ENCODE measurements at regions not wholly inside any gene's neighbourhood (a gene's known extent, or its start where the extent isn't known, plus 50 kb on each side); places are given as distances from the start of the nearest gene placed in this dataset.
"Not testable (repeated sequence)": the region's sequence is repeated elsewhere in the genome, so short reads cannot be mapped to it uniquely, and the experiment has no call there.

DNA sequence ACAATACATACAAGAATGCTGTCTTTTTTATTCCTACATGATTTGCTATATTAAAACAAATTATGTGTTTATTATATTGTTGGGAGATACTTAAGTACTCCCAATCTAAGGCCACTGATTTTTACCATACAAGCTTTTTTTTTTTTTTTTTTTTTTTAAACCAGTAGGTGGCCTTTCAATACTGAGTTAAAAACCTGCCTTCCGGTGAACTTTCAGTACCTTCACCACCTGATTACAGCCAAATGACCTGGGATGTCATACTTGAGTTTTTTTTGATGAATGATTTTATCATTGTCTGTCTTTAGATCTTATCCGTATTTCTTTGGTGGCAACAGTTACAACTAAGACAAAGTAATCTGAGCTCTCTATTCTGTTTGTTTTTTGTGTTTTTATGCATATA lies 94.0 kb upstream of the FOLH1 start:
- Histone ChIP-seq H2AFZ (ENCODE audit: low read depth, low read length) (no peak overlapping the region), H3K36me3 (ENCODE audit: insufficient read depth, low read length) (no peaks in the 10 kb centered on the region), H3K4me2 (ENCODE audit: low read length) (no peak overlapping the region), H3K9me3 (ENCODE audit: insufficient read depth, low read depth, low read length) (no peaks in the 10 kb centered on the region), H3K27me3 (ENCODE audit: insufficient read depth, low read length) (no peaks in the 10 kb centered on the region), H3K4me3 (ENCODE audit: insufficient read depth, low read depth, low read length) (no peak overlapping the region), H3K79me2 (ENCODE audit: insufficient read depth, low read length) (no peaks in the 10 kb centered on the region), H3K4me1 (ENCODE audit: insufficient read depth, low read length) (no peaks in the 10 kb centered on the region), H3K27ac (ENCODE audit: low read depth, low read length) (no peak overlapping the region), H4K20me1 (ENCODE audit: insufficient read depth, low read length) (no peaks in the 10 kb centered on the region), H3K9ac (ENCODE audit: low read length) (no peak overlapping the region)
- Mint-ChIP-seq H3K4me3 (ENCODE audit: unreplicated experiment) (no peak overlapping the region), H3K27me3 (ENCODE audit: low read depth, unreplicated experiment) (no peaks in the 10 kb centered on the region), H3K4me1 (ENCODE audit: low read depth, unreplicated experiment) (peaks cover 6% of the 10 kb centered on the region), H3K36me3 (ENCODE audit: low read depth, unreplicated experiment) (no peaks in the 10 kb centered on the region), H3K9me3 (ENCODE audit: unreplicated experiment) (no peaks in the 10 kb centered on the region), H3K27ac (ENCODE audit: unreplicated experiment) (no peak overlapping the region)
- TF ChIP-seq, protein P1, sequence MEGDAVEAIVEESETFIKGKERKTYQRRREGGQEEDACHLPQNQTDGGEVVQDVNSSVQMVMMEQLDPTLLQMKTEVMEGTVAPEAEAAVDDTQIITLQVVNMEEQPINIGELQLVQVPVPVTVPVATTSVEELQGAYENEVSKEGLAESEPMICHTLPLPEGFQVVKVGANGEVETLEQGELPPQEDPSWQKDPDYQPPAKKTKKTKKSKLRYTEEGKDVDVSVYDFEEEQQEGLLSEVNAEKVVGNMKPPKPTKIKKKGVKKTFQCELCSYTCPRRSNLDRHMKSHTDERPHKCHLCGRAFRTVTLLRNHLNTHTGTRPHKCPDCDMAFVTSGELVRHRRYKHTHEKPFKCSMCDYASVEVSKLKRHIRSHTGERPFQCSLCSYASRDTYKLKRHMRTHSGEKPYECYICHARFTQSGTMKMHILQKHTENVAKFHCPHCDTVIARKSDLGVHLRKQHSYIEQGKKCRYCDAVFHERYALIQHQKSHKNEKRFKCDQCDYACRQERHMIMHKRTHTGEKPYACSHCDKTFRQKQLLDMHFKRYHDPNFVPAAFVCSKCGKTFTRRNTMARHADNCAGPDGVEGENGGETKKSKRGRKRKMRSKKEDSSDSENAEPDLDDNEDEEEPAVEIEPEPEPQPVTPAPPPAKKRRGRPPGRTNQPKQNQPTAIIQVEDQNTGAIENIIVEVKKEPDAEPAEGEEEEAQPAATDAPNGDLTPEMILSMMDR (IDR thresholded peaks at IDR 0.05; ENCODE audit: insufficient read depth, low read depth, low read length) = no peak
- TF ChIP-seq EZH2 (IDR thresholded peaks at IDR 0.05; ENCODE audit: insufficient read depth, low read length) = no peak
- FAIRE-seq (no peak), DNase-seq (ENCODE audit: low read depth) (no peak)

DNA sequence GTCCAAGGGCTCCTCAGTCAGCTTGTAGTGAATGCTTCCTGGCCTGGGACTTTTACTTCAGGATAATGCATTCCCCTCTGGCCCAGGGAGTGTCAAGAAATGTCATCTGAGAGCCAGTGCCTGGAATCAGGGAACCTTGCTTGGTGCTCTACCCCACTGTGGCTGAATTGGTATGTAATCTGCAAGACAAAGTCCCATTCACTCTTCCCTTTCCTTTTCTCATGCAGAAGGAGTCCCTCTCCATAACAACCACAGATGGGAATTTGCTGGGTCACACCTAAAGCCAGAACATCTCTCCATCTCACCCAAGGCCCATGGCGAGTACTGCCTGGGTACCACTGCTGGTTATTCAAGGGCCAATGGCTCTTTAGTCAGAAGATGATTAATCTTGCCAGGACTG lies 89.6 kb upstream of the FOLH1 start:
- H3K79me2 ChIP-seq (ENCODE audit: insufficient read depth, low read length); H3K9ac ChIP-seq (ENCODE audit: low read length); H3K9me3 ChIP-seq (ENCODE audit: insufficient read depth, low read depth, low read length); H3K27ac ChIP-seq (ENCODE audit: low read depth, low read length); H3K4me2 ChIP-seq (ENCODE audit: low read length); H2AFZ ChIP-seq (ENCODE audit: low read depth, low read length); H3K27ac Mint-ChIP-seq (ENCODE audit: unreplicated experiment); H3K36me3 Mint-ChIP-seq (ENCODE audit: low read depth, unreplicated experiment); H4K20me1 ChIP-seq (ENCODE audit: insufficient read depth, low read length); DNase-seq (ENCODE audit: low read depth); H3K27me3 Mint-ChIP-seq (ENCODE audit: low read depth, unreplicated experiment); FAIRE-seq; H3K4me1 Mint-ChIP-seq (ENCODE audit: low read depth, unreplicated experiment); H3K4me1 ChIP-seq (ENCODE audit: insufficient read depth, low read length); H3K36me3 ChIP-seq (ENCODE audit: insufficient read depth, low read length); H3K4me3 Mint-ChIP-seq (ENCODE audit: unreplicated experiment); H3K9me3 Mint-ChIP-seq (ENCODE audit: unreplicated experiment); H3K27me3 ChIP-seq (ENCODE audit: insufficient read depth, low read length); H3K4me3 ChIP-seq (ENCODE audit: insufficient read depth, low read depth, low read length): not testable (repeated sequence)

DNA sequence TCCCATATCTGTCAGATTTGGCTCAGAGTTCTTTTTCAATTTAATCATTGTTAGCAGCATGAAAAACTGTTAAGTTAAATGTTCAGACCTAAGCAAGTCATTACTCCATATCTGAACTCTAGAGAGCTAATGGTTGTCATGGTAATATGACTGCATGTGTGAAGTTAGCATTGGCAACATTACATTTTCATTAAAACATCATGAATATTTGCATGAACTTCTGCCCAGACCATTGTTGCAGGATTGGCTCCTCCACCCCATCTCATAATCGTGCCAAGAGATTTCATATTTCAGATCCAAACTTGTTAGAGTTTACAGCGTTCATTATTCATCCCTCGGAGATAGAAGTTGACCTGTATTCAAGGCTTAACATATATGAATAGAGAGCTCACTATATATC lies 75.5 kb upstream of the FOLH1 start:
- not testable (repeated sequence) for H3K27ac Mint-ChIP-seq (ENCODE audit: unreplicated experiment); H4K20me1 ChIP-seq (ENCODE audit: insufficient read depth, low read length); H3K4me1 ChIP-seq (ENCODE audit: insufficient read depth, low read length); H3K4me3 ChIP-seq (ENCODE audit: insufficient read depth, low read depth, low read length); H3K27me3 ChIP-seq (ENCODE audit: insufficient read depth, low read length); H3K9me3 ChIP-seq (ENCODE audit: insufficient read depth, low read depth, low read length); H3K9ac ChIP-seq (ENCODE audit: low read length); H3K36me3 Mint-ChIP-seq (ENCODE audit: low read depth, unreplicated experiment); H3K4me2 ChIP-seq (ENCODE audit: low read length); H2AFZ ChIP-seq (ENCODE audit: low read depth, low read length); H3K9me3 Mint-ChIP-seq (ENCODE audit: unreplicated experiment); H3K27me3 Mint-ChIP-seq (ENCODE audit: low read depth, unreplicated experiment); H3K4me1 Mint-ChIP-seq (ENCODE audit: low read depth, unreplicated experiment); H3K4me3 Mint-ChIP-seq (ENCODE audit: unreplicated experiment); H3K79me2 ChIP-seq (ENCODE audit: insufficient read depth, low read length); H3K36me3 ChIP-seq (ENCODE audit: insufficient read depth, low read length); DNase-seq (ENCODE audit: low read depth); H3K27ac ChIP-seq (ENCODE audit: low read depth, low read length)
- FAIRE-seq = peak; percentile 26

DNA sequence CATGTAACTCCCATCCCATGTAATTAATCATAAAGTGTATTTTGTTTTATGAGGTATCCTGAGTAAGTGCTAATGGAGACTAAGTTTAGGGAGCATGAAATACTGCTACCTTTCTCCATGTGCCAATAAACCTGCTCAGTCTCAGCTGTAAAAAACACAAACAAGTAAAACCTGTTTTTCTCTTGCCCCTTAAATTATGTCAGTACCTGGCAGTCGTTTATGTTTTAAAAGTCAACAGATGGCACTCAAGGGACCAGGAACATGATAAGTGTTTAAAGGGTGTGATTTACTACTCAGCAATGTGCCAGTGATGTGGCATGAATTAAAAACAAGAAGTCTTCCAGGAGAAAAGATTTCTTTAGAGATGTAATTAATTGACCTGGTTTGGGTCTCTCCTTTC lies 74.9 kb upstream of the FOLH1 start:
- not testable (repeated sequence) for H3K9ac ChIP-seq (ENCODE audit: low read length); H3K4me2 ChIP-seq (ENCODE audit: low read length); H3K9me3 Mint-ChIP-seq (ENCODE audit: unreplicated experiment); H3K36me3 Mint-ChIP-seq (ENCODE audit: low read depth, unreplicated experiment); H2AFZ ChIP-seq (ENCODE audit: low read depth, low read length); H4K20me1 ChIP-seq (ENCODE audit: insufficient read depth, low read length); H3K36me3 ChIP-seq (ENCODE audit: insufficient read depth, low read length); H3K27ac ChIP-seq (ENCODE audit: low read depth, low read length); H3K4me1 ChIP-seq (ENCODE audit: insufficient read depth, low read length); H3K4me1 Mint-ChIP-seq (ENCODE audit: low read depth, unreplicated experiment); DNase-seq (ENCODE audit: low read depth); H3K4me3 ChIP-seq (ENCODE audit: insufficient read depth, low read depth, low read length); FAIRE-seq; H3K27ac Mint-ChIP-seq (ENCODE audit: unreplicated experiment); H3K27me3 ChIP-seq (ENCODE audit: insufficient read depth, low read length); H3K4me3 Mint-ChIP-seq (ENCODE audit: unreplicated experiment); H3K27me3 Mint-ChIP-seq (ENCODE audit: low read depth, unreplicated experiment); H3K9me3 ChIP-seq (ENCODE audit: insufficient read depth, low read depth, low read length); H3K79me2 ChIP-seq (ENCODE audit: insufficient read depth, low read length)

DNA sequence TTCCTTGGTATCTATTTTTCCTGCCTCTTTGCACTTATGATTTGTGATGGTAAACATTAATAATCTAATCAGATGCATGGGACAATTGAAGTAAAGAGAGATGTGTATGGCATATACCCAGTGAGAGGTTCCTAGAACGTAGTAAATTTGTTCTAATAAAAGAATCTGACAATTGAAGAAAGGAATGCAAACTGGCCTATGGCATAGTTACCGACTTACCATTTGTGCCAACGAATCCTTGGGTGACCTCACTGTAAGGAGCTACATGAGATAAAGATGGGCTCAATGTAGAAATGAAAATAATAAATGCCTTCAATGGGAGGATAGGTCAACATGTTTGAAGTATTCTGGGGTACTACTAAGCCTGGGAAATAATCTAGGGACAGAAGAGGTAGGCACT lies 73.7 kb upstream of the FOLH1 start:
- not testable (repeated sequence) for H3K36me3 ChIP-seq (ENCODE audit: insufficient read depth, low read length); H3K9me3 ChIP-seq (ENCODE audit: insufficient read depth, low read depth, low read length); H3K36me3 Mint-ChIP-seq (ENCODE audit: low read depth, unreplicated experiment); H3K27me3 ChIP-seq (ENCODE audit: insufficient read depth, low read length); H3K79me2 ChIP-seq (ENCODE audit: insufficient read depth, low read length); H3K4me2 ChIP-seq (ENCODE audit: low read length); H3K27ac ChIP-seq (ENCODE audit: low read depth, low read length); H4K20me1 ChIP-seq (ENCODE audit: insufficient read depth, low read length); H3K4me1 ChIP-seq (ENCODE audit: insufficient read depth, low read length); H3K9me3 Mint-ChIP-seq (ENCODE audit: unreplicated experiment); DNase-seq (ENCODE audit: low read depth); H3K4me1 Mint-ChIP-seq (ENCODE audit: low read depth, unreplicated experiment); H3K4me3 Mint-ChIP-seq (ENCODE audit: unreplicated experiment); H3K27me3 Mint-ChIP-seq (ENCODE audit: low read depth, unreplicated experiment); H3K27ac Mint-ChIP-seq (ENCODE audit: unreplicated experiment); H3K9ac ChIP-seq (ENCODE audit: low read length); H3K4me3 ChIP-seq (ENCODE audit: insufficient read depth, low read depth, low read length); H2AFZ ChIP-seq (ENCODE audit: low read depth, low read length)
- FAIRE-seq = peak; percentile 45

DNA sequence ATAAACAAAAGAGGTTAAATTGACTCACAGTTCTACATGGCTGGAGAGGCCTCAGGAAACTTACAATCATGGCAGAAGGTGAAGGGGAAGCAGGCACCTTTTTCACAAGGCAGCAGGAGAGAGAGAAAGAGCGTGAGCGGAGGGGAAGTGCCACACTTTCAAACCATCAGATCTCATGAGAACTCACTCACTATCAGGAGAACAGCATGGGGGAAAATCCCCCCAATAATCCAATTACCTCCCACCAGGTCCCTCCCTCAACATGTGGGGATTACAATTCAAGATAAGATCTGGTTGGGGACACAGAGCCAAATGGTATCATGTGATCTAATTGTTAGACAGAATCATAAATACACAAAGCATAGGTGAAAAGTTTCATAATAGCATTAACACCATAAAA lies 69.5 kb upstream of the FOLH1 start:
- DNase-seq (ENCODE audit: low read depth); FAIRE-seq; H3K36me3 Mint-ChIP-seq (ENCODE audit: low read depth, unreplicated experiment); H3K9me3 Mint-ChIP-seq (ENCODE audit: unreplicated experiment); H3K36me3 ChIP-seq (ENCODE audit: insufficient read depth, low read length); H3K9ac ChIP-seq (ENCODE audit: low read length); H3K27me3 Mint-ChIP-seq (ENCODE audit: low read depth, unreplicated experiment); H4K20me1 ChIP-seq (ENCODE audit: insufficient read depth, low read length); H3K4me3 ChIP-seq (ENCODE audit: insufficient read depth, low read depth, low read length); H2AFZ ChIP-seq (ENCODE audit: low read depth, low read length); H3K79me2 ChIP-seq (ENCODE audit: insufficient read depth, low read length); H3K27ac ChIP-seq (ENCODE audit: low read depth, low read length); H3K4me1 ChIP-seq (ENCODE audit: insufficient read depth, low read length); H3K4me3 Mint-ChIP-seq (ENCODE audit: unreplicated experiment); H3K4me1 Mint-ChIP-seq (ENCODE audit: low read depth, unreplicated experiment); H3K4me2 ChIP-seq (ENCODE audit: low read length); H3K9me3 ChIP-seq (ENCODE audit: insufficient read depth, low read depth, low read length); H3K27me3 ChIP-seq (ENCODE audit: insufficient read depth, low read length); H3K27ac Mint-ChIP-seq (ENCODE audit: unreplicated experiment): not testable (repeated sequence)
